Esophagus (tissue), 2 donors: ENCODE measurements at regions not wholly inside any gene's neighbourhood (a gene's known extent, or its start where the extent isn't known, plus 50 kb on each side); places are given as distances from the start of the nearest gene placed in this dataset.

Experiments used
- H3K27ac ChIP-seq, 2 donors: one replicate each; pipeline ENCODE4 v1.5.1; 2013; ENCODE audit warnings: low read depth in 2 of 2, mild to moderate bottlenecking in 2 of 2, inconsistent platforms in 1 of 2, low read length in 1 of 2, moderate library complexity in 1 of 2
- H3K27me3 ChIP-seq, 2 donors: one replicate each; pipeline ENCODE4 v1.6.1; 2013; ENCODE audit warnings: low read length in 2 of 2, control low read depth in 1 of 2, mild to moderate bottlenecking in 1 of 2; ENCODE audit not compliant: insufficient read depth in 2 of 2, control insufficient read depth in 1 of 2
- H3K36me3 ChIP-seq, 2 donors: one replicate each; pipeline ENCODE4 v1.6.1; 2013; ENCODE audit warnings: low read length in 1 of 2; ENCODE audit not compliant: control insufficient read depth in 2 of 2, insufficient read depth in 2 of 2
- H3K4me1 ChIP-seq, 2 donors: one replicate each; pipeline ENCODE4 v1.6.1; 2013; ENCODE audit warnings: low read length in 1 of 2; ENCODE audit not compliant: control insufficient read depth in 2 of 2, insufficient read depth in 2 of 2
- H3K4me3 ChIP-seq, 2 donors: one replicate each; pipeline ENCODE4 v1.5.1; 2013; ENCODE audit warnings: low read length in 2 of 2, mild to moderate bottlenecking in 2 of 2, low read depth in 1 of 2, moderate library complexity in 1 of 2
- H3K9me3 ChIP-seq, 2 donors: one replicate each; pipeline ENCODE4 v1.6.1; 2013; ENCODE audit warnings: mild to moderate bottlenecking in 2 of 2, low read depth in 1 of 2, low read length in 1 of 2, moderate library complexity in 1 of 2; ENCODE audit not compliant: control insufficient read depth in 2 of 2, insufficient read depth in 1 of 2
- WGBS, 2 donors: extraction: QIAGEN DNeasy Blood & Tissue Kit; methylation state at CpG; one replicate each; pipeline ENCODE4 v1.1.7; 2013; 5-methylcytosine and 5-hydroxymethylcytosine counted together
- donor health status: healthy with polysubstance abuse.
- donor health status: Bipolar disorder and iron deficiency.

DNA sequence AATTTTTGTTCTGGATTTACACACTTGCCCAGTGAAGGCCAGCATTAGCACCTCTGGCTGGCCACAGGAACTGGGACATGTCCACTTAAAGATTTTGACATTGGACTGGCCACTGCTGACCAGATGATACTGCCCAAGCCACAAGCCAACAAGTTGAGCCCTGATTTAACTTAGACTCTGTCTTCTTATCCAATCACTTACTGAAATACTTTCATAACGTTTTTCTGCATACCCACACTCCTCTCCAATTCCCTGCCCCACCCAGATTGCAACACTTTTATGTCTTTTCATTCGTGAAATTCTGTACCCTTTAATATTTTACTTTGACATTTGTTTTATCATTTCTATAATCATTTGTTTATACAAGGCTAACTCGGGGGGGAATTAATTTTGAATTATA is 170.3 kb upstream of the TAB2 start:
- no peaks in the 10 kb centered on the region for H3K4me1 ChIP-seq
- no peaks in the 10 kb centered on the region for H3K36me3 ChIP-seq
- WGBS, 2 donors: 15 to 16% methylated on average over 3 of the region's 3 CpGs
- H3K27me3 ChIP-seq: no peaks in the 10 kb centered on the region
- no peak overlapping the region for H3K27ac ChIP-seq
- no peak overlapping the region for H3K4me3 ChIP-seq
- H3K9me3 ChIP-seq: no peaks in the 10 kb centered on the region

GRCh38 chr6:149147938-149148718 is 169.4 kb upstream of the TAB2 start:
- 53 to 61% methylated on average over 9 of the region's 9 CpGs for WGBS, 2 donors
- no peaks in the 10 kb centered on the region for H3K36me3 ChIP-seq
- no peaks in the 10 kb centered on the region for H3K4me1 ChIP-seq
- H3K4me3 ChIP-seq: no peak overlapping the region
- H3K27ac ChIP-seq: no peak overlapping the region
- H3K27me3 ChIP-seq: no peaks in the 10 kb centered on the region
- no peaks in the 10 kb centered on the region for H3K9me3 ChIP-seq

DNA sequence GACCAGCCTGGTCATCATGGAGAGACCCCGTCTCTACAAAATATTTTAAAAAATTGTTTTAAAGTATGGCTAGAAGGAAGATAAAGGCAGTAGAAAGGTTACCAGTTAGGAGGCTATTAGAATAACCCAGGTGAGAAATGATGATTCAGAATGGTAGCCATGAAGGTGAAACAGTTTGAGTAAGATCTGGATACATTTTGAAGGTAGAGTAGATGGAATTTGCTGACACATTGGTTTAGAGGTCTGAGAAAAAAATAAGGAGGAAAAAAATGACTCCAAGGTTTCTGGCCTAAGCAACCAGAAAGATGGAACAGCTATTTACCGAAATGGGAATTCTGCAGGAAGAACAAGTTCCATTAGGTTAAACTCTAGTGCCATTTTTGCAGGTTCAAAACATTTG is 167.9 kb upstream of the TAB2 start:
- H3K9me3 ChIP-seq: no peaks in the 10 kb centered on the region
- no peak overlapping the region for H3K27ac ChIP-seq
- H3K36me3 ChIP-seq: no peaks in the 10 kb centered on the region
- 97 to 98% methylated on average over 2 of the region's 2 CpGs for WGBS, 2 donors
- no peaks in the 10 kb centered on the region for H3K27me3 ChIP-seq
- no peak overlapping the region for H3K4me3 ChIP-seq
- H3K4me1 ChIP-seq: no peaks in the 10 kb centered on the region

- H3K4me1 ChIP-seq: no peaks in the 10 kb centered on the region
- WGBS, 2 donors: 80 to 95% methylated on average over 4 of the region's 4 CpGs
- no peaks in the 10 kb centered on the region for H3K27me3 ChIP-seq
- no peaks in the 10 kb centered on the region for H3K9me3 ChIP-seq
- H3K4me3 ChIP-seq: no peak overlapping the region
- H3K27ac ChIP-seq: no peak overlapping the region
- H3K36me3 ChIP-seq: no peaks in the 10 kb centered on the region
Observed at GRCh38 chr6:149150301-149150700, 167.2 kb upstream of the TAB2 start.

DNA sequence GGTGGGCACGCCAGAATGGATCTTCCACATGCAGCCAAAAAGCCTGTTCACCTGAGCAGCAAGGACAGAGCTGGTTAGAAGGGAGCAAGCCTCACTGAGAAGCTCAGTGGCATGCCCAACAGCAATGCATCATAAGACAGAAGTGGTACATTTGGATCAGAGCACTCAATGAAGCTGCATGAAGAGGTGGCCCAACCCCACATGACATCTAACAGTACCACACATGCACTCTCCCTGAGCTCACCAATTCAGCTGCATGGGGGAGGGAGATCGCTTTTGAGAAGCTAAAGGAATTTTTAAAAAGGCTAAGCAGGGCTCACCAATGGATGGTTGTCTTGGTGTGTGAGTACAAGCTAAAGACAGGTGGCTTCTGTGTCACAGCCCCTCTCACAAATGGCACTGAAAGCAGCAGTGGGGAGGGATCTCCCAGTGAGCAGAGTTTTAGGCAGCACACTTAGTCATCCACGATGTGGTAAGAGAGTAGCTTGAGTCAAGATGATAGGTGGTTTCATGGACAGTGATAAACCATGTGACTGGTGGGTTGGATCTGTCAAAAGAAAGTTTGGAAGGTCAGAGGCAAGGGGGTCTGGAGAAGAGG is 166.6 kb upstream of the TAB2 start:
- H3K4me3 ChIP-seq: no peak overlapping the region
- no peak overlapping the region for H3K27ac ChIP-seq
- H3K9me3 ChIP-seq: no peaks in the 10 kb centered on the region
- no peaks in the 10 kb centered on the region for H3K36me3 ChIP-seq
- no peaks in the 10 kb centered on the region for H3K4me1 ChIP-seq
- 90 to 92% methylated on average over 3 of the region's 3 CpGs for WGBS, 2 donors
- H3K27me3 ChIP-seq: no peaks in the 10 kb centered on the region

DNA sequence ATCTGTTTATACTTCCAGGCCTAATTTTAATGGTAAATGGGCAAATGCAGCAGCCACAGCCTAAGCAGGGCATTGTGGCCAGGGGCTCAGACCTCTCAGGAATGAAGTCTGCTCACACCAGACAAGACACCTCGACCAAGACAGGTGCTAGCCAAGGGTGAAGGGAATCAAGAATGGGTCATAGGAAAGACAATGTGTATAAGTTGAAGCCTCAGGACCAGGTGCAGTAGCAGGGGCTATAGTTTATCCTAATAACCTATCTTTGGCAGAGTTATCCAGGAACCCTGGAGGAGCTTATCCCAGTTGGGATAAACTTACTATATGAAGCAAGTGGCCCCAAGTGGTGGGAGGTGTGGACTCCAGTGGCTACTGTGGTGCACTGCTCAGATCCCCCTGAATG is 165.0 kb upstream of the TAB2 start:
- Histone ChIP-seq H3K4me3 (no peak overlapping the region), H3K27ac (no peak overlapping the region), H3K36me3 (no peaks in the 10 kb centered on the region), H3K4me1 (no peaks in the 10 kb centered on the region), H3K9me3 (no peaks in the 10 kb centered on the region), H3K27me3 (no peaks in the 10 kb centered on the region)
- WGBS, 2 donors: 79 to 80% methylated on average over 1 of the region's 1 CpG

DNA sequence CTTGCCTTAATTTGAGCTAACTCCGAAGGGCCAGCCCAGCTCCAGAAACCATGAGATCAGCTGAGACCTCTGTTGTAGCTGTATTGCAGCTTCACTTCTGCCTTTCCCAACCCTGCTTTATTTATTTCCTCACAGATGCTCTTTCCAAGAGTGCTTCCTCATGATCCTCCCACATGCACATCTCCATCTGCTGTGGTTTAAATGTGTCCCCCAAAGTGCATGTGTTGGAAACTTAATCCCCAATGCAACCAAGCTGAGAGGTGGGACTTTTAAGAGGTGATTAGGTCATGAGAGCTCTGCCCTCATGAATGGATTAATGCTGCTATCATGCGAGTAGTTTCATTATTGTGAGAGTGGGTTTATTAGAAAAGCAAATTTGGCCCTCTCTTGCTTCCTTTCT is 164.4 kb upstream of the TAB2 start:
- Histone ChIP-seq H3K36me3 (no peaks in the 10 kb centered on the region), H3K4me1 (no peaks in the 10 kb centered on the region), H3K4me3 (no peak overlapping the region), H3K27me3 (no peaks in the 10 kb centered on the region), H3K9me3 (no peaks in the 10 kb centered on the region), H3K27ac (no peak overlapping the region)
- WGBS, 2 donors: 56 to 68% methylated on average over 2 of the region's 2 CpGs

GRCh38 chr6:149153693-149154092 is 163.8 kb upstream of the TAB2 start:
- Histone ChIP-seq H3K27ac (no peak overlapping the region), H3K27me3 (peaks cover 0 to 2% of the 10 kb centered on the region in 2 donors), H3K36me3 (no peaks in the 10 kb centered on the region), H3K9me3 (no peaks in the 10 kb centered on the region), H3K4me3 (no peak overlapping the region), H3K4me1 (no peaks in the 10 kb centered on the region)
- 68 to 84% methylated on average over 2 of the region's 2 CpGs for WGBS, 2 donors

DNA sequence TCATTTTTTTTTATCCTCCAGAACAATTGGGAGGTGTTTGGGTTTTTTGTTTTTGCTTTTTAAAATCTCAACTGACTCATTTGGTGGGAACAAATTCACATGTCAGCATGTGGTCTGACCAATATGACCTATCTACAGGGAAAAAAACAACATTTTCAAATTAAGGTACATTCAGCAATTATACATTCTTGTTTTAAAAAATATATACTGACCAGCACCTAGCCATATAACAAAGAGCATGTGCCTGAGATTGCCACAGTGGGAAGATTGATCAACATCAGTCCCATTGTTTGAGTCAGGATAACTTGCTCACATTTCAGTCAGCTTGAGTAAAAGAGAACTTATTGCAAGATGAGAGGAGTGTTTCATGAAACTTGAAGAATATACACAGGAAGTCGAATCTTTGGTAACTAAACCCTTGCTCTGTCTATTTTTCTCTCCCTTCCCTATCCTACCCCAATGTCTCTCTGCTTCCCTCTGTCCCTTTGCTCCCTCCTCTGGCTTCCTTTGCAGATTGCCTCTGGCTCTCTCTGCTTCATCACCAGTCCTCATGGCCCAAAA is 163.2 kb upstream of the TAB2 start:
- Histone ChIP-seq H3K9me3 (no peaks in the 10 kb centered on the region), H3K27me3 (peaks cover 0 to 2% of the 10 kb centered on the region in 2 donors), H3K27ac (no peak overlapping the region), H3K36me3 (no peaks in the 10 kb centered on the region), H3K4me3 (no peak overlapping the region), H3K4me1 (no peaks in the 10 kb centered on the region)
- WGBS, 2 donors: 74 to 92% methylated on average over 1 of the region's 1 CpG

- Histone ChIP-seq H3K4me1 (no peaks in the 10 kb centered on the region), H3K27ac (no peak overlapping the region), H3K36me3 (no peaks in the 10 kb centered on the region), H3K4me3 (no peak overlapping the region), H3K27me3 (peaks cover 0 to 2% of the 10 kb centered on the region in 2 donors), H3K9me3 (no peaks in the 10 kb centered on the region)
- 85 to 94% methylated on average over 5 of the region's 5 CpGs for WGBS, 2 donors
Observed at GRCh38 chr6:149157126-149157525, 160.4 kb upstream of the TAB2 start.
